GM19467 (cell line): ENCODE measurements at regions not wholly inside any gene's neighbourhood (a gene's known extent, or its start where the extent isn't known, plus 50 kb on each side); places are given as distances from the start of the nearest gene placed in this dataset.
A peak's percentile ranks its signal among the peaks of the same experiment; 100 is the strongest.
"Not testable (repeated sequence)": the region's sequence is repeated elsewhere in the genome, so short reads cannot be mapped to it uniquely, and the experiment has no call there.

Experiments used
- ATAC-seq: cut with Tn5 transposase; IDR thresholded peaks from one replicate; pipeline ENCODE4 v1.9.1; 2021; ENCODE audit warnings: mild to moderate bottlenecking, moderate library complexity; ENCODE audit not compliant: unreplicated experiment

DNA sequence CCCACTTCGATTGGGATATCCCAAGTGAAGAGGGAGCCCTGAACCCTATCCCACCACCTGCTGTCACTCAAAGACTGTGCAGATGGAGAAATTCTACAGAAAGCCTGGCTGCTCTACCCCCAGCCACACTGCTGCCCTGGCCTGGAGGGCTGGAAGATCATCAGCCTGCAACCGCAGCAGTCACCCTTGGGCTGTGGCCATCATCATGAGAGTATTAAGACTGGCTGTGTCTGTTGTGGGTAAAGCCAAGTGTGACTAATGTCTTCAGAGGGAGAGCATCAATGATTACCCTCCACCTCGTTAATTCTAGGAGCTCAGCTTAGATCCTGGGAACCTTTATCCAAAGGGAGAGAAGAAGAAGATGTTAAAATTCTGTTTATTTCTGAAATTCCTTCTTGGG, 221.5 kb downstream of the TFCP2L1 start:
- no peak for ATAC-seq

DNA sequence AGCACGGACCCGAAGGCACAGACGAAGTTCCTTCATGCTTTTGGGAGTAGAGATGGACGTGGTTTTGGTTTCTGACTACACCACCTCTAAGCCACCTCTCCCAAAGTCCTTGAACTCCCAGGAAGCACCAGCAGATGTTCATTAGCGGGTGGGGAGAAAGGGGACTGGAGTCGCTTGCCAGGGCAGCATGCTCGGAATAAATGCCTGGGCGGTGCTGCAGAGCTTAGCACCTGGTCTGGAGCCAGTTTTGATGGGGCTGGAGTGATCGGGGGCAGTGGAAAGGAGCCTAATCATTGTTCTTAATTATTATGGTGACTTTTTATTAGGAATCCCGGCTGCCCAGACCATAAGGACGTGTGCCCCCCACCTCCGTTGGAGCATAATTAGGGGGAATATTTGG, 220.8 kb downstream of the TFCP2L1 start:
- ATAC-seq: no peak

DNA sequence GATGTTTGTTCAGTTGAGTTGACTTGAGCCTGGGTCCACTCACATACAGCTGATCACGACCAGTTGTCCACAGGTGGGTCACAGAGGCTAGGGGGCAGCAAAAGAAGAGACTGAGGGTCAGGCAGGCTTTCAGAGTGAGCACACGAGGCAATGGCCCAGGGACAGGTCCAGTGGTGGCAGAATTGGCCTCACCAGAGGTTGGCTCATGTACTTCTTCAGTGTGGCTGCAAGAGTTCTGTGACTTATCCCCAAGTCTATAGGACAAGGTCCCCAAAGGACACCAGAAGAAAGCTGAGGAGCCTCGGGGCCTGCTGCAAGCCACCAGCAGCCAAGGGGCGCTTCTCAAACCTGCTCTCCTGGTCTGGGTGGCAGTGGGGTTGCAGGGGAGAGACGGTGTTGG, 219.8 kb downstream of the TFCP2L1 start:
- ATAC-seq: no peak

DNA sequence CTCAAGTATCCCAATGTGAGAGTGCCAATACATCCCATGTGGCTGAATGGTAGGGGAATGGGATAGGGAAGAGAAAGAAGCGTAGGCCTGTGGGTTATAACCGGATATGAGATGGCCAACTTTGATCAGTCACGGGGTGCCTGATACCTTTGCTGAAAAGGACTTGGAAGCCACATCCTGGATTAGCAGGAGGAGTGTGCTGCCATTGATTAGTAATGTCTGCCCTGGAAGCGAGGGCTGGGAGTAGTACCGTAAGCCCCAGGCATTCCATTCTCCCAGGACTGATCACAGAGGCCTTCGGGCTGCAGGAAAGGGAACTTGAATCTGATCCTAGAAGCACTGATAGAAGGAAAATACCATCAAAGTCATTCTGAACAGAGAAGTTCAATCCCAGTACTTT, 218.5 kb downstream of the TFCP2L1 start:
- no peak for ATAC-seq

DNA sequence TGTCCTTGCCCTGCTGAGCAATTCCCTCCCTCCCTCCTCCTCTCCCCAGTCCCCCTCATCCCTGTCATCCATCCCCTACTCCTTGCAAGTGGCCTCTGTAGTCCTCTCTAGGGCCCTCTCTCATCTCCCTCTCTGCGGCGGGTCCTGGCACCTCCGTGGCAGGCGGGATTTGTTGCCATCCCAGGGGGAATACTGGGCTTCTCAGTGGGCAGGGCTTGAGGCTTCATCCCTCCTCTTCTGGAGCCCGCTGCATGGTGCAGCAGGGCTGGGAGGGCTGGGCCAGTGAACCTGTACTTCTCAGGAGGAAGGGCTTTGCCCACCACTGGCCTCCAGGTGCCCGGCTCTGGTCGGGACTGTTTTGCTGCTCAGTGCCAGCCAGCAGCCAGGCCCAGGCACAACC, 216.2 kb downstream of the TFCP2L1 start:
- no peak for ATAC-seq

DNA sequence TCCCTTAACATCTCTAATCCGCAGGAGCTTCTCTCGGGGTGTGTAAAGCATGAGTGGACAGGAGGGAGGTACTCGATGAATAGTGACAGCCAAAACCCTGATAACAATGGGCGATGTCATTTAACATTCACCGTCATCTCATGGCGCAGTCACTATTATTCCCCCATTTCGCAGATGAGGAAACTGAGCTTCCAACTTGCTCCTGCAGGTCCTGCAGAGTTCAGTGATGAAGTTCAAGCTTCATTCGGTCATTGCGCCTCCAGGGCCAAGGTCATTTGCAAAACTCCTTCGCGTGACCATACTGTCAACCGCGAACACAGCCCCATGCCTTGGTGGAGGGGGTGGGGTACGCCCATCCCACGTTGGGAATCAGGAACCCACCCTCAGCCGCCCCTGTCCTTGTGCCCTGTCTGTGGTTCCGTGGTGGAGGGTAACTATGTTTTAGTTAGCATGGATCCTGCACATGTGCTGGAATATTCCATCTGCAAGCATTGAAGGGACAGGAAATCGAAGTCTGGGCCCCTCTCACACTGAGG, 215.5 kb downstream of the TFCP2L1 start:
- no peak for ATAC-seq

DNA sequence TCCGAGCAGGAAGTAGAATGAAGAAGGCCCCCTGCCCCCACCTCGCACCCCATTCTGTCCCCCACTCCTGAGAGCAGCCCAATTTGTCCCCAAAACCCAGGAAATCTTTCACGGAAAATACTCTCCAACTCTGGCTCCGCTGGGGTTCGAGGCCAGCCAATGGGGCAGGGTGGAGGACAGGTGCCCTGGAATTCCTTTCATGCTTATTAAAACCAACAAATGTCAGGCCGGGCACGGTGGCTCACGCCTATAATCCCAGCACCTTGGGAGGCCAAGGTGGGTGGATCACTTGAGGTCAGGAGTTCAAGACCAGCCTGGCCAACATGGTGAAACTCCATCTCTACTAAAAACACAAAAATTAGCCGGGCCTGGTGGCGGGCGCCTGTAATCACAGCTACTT, 214.9 kb downstream of the TFCP2L1 start:
- not testable (repeated sequence) for ATAC-seq

DNA sequence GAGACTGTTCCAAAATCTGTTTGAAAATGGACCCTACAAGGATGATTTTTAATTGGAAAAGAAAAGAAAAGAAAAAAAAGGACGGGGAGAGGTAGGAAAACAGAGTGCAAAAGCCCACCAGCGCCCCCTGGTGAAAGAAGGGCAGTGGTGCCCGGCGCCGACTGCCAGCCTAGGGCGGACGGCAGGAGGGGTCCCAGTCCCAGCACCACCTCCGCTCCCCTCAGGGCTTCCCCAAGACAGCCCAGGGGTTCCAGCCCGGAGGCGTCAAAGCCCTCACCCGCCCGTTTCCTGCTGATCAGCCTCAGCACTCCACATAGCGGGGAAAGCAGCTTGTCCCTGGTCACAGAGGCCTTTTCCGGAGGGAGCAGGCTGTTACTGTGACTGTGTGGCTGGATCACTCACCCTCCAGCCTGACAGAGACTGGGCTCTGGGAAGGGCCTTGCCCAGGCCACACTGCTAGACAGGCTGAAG, 213.9 kb downstream of the TFCP2L1 start:
- ATAC-seq: no peak

DNA sequence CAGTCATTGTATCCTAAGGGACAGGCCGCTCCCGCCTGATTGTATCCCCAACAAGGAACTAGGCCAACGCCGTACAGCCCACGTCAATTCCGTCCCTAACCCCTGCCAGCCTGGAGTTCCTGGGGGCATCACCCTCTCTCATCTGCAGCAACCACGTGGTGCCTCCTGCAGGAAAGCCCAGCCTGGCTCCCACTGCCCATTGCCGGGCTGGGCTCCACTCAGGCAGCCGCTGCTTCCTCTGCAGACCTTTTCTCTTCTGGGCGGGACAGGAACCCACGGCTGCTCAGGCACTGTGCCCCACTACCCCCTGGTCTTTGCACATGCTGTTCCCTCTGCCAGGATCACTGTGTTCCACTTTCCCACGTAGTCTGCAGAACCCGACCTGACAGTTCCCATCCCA, 212.2 kb downstream of the TFCP2L1 start:
- ATAC-seq: no peak

DNA sequence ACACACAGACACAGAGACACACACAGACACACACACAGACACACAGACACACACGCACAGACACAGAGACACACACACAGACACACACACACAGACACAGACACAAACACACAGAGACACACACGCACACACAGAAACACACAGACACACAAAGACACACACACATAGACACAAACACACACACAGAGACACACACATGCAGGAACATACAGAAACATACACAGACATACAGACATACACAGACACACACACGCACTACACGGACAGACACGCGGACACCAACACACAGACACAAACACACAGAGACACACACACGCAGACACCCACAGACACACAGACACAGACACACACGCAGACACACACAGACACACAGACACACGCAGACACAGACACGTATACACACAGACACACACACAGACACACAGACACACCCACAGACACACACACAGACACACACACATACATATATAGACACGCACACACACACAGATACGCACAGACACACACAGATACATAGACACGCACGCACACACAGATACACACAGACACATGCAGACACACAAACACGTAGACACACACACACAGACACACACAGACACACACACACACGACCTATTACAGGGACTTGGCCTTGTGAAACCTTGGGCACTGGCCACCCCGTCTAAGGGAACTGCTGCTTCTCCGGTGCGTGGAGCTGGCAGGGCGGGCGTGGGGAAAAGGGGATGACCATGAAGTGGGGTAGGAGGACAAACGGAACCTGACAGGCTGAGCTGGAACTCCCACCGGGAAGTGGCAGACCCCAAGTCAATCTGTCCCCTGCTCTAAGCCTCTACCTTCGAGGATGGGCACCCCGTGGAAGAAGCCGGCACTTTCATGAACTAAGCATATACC, 211.4 kb downstream of the TFCP2L1 start:
- ATAC-seq: no peak

DNA sequence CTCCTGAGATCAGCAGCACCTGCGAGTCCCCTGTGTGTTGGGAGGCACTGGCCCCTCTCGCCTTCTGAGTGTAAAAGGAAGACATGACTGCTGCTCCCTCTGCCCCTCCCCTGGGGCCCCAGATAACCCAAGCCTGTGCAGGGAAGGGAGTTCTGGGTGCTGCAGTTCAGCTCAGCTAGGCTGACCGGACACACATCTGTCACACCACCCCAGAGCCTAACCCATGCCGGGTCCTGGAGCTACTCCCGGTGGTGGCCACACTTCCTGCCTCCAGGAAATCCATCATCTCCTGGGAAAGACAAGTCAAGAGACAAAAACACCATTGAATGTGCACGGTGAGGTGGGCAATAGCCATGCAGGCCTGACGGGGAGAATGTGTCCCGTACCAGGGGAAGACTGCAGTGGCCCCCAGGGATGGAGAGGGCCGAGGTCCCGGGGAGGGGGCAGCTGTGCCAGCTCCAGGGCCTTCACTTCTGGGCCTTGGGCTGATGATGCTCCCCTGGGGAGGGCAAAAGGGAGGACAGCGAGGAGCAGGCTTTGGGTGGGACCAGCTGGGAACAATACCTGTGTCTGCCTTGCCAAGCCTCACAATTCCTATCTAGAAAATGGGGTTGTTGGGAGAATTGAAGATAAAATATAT, 210.6 kb downstream of the TFCP2L1 start:
- no peak for ATAC-seq

DNA sequence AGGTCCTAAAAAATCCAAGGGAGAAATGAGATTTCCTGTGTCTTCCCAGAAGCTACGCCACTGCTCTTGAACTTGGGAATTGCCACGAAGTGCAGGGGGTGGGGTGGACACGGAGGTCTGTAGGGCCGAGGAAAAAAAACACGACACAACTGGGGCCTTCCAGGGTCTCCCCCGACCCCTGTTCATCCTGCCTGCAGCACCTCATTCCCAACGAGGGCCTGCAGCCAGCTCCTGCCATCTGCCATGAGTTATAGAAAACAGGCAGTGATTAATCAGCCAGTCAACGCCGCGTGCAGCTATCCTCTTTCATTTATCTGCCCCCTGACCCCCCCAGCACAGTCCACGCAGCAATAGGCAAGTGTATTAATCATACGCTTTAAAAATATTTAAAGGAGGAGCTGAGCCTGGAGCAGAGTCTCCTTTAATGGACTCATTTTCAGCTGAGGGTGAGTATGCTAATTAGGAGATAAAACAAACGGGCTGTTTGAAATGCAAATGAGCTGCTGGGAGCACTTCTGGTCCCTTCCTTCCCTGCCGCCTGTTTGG, 209.9 kb downstream of the TFCP2L1 start:
- no peak for ATAC-seq

DNA sequence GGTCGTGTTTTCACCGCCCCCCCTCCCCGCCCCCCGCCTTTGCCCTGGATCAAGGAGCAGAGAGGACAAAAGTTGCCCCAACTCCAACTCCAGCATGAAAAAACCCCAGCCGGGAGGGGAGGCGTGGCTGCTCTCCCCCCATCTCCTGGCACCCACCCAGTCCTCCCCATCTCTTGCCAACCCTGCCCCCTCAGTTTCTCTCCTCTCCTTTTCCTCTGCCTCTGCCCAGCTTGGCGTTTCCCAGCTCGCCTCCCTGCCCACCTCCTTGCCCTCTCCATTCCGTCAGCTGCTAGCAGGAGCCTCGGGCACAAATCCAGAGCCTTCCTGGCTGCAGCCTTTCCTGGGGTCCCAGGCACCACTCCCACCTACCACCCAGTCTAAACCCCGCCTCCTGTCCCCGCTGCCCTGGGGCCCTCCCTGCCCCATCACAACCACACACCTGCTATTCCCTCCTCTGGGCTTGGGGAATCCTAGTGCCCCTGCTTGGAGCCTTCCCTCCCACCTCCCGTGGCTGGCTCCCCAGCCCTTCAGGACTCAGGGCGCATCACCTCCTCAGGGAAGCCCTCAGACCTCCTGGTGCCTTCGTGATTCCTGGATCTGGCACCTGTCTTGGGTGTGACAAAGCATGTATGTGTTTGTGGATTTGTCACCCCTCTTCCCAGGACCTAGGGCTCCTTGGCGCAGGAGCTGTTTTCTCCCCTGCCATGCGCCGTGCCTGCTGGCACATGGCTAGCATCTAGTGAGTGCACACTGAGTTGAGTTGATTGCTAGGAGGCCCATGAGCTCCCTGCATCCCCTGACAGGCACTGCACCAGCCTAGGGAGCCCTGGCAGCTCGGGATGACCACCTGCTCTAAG, 209.1 kb downstream of the TFCP2L1 start:
- no peak for ATAC-seq

DNA sequence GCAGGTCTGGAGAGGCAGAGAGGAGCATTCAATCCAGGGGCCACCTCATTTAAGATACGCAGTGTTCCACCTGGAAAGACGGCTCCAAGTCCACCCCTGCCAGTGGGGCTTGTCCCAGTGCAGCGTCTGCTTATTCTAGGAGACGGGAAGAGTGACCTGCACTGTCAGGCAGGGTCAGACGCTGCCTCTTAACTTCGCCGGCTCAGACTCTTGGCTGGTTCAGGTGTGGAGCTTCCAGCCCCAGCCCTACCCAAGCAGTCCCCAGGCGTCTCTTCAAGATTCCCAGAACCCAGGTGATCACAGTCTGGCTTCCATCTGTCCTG, 208.5 kb downstream of the TFCP2L1 start:
- ATAC-seq: no peak

DNA sequence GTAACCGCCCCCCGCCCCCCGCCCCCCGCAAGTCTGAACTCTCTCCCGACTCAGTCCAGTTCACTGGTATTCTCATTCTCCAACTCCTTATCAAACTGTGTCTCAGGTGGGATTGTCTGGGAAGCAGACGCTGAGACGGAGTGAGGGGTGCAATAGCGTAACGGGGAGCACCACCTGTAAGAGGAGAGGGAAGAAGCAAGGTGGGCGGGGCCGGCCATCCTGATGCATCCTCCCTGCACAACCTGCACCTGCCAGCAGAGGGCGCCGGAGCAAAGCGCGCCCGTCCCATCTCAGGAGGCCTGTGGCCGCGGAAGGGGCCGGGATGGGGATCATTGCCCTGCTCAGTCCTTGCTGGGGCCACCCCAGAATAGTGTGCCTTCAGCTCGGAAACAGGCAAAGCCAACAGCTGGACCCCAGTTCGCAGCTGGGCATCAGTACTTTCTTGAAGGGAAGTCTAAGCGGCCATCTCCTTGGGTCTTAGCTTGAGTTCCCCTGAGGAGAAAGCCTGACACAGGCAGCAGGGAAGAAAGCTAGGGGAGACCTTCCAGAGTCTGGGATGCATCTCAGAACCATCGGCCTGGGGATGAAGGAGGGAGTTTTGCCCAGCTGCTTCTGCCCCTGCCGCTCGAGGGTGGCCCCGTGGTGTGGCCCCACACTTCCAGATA, 208.0 kb downstream of the TFCP2L1 start:
- peak; percentile 52 for ATAC-seq

DNA sequence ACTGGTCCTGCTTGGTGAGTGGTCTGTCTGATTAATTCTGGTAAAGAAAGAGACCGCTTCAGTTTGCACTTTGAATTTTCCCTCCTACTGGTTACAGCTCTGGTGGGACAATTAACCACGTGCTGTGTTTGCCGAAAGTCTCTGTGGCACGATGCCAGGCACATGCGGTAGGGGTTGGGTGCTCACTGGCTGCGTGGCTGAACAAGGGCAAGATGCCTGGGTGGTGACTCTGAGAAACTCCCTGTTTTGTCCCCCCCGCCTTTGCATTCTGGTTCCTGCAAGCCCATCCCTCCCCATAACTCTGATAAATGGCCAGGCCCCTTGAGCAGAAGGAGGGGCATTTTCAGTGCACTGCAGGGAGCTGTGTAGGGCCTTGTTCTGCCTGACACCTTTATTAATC, 206.1 kb downstream of the TFCP2L1 start:
- no peak for ATAC-seq

DNA sequence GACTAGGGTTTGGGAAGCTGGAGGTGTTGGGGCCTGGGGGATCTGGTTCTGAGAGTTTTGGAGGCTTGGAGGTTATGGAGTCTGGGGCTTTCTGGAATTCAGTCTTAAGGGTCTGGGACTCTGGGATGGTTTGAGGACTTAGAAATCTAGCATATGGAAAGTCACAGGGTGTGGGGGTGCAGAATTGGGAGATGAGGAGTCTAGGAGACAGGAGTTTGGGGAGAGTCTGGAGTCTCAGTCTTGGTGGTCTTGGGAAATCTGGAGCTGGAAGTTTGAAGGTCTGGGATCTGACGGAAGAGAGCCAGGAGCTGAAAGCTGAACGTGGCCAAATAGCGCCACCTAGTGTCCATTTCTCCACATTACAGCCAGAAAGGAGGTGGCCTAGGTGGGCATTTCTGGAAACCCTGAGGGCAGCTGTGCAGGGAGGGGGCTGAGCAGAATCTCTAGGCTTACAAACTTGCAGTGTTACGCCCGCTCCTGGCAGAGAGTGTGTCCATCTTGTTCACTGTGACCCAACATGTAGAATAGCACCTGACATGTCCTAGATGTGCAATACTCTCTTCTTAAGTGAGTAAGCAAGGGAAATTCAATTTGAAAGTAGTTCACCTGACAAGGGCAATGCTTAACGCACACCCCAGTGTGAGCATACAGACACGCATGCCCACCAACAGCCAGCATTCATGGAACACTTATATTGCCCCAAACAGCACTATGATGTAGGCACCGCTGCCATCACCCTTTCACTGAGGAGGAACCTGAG, 204.8 kb downstream of the TFCP2L1 start:
- ATAC-seq: no peak

DNA sequence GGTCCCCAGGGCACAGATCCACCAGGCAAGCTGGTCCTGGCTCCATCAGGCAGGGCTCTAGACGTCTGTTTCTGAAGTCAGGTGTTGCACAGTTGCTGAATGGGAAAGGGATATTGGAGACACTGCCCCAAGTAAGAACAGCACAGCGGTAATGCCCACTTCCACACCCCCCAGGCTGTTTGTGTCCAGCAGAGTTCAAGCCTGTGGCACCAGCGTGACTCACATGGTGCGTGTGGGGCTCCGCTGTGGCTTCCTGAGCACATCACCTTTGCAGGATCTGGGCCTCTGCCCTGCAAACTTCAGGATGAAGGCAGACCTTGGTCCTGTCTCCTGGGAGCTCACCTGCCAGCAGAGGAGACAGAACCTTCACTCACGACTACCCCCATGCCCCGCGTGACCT, 203.3 kb downstream of the TFCP2L1 start:
- ATAC-seq: no peak

DNA sequence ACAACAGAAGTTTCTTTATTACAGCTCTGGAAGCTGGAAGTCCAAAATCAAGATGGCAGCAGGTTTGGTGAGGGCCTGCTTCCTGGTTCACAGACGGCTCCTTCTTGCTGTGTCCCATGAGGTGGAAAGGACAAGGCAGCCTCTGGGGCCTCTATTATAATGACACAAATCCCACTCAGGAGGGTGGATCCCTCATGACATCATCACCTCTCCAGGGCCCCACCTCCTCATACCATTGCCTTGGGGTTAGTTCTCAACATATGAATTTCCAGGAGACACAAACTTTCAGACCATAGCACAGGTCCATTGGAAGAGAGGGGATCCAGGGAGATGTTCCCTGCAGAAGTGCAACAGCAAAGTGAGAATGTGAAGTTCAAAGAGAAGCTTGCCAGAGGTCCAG, 202.8 kb downstream of the TFCP2L1 start:
- no peak for ATAC-seq
